RCC 7860 (cell line): ENCODE measurements at regions not wholly inside any gene's neighbourhood (a gene's known extent, or its start where the extent isn't known, plus 50 kb on each side); places are given as distances from the start of the nearest gene placed in this dataset.
"Not testable (repeated sequence)": the region's sequence is repeated elsewhere in the genome, so short reads cannot be mapped to it uniquely, and the experiment has no call there.

Experiments used
- DNase-seq: peaks from one replicate; pipeline ENCODE4 v3.0.0-alpha.2; 2015; ENCODE audit warnings: low spot score
- FAIRE-seq: peaks from 2 replicates; lab custom pipeline; 2012; peaks lifted over from hg19 to GRCh38; lab: Jason Lieb, UNC

GRCh38 chr16:88128556-88128955 lies 177.3 kb downstream of the BANP start:
- DNase-seq (no peak), FAIRE-seq (no peak)

- not testable (repeated sequence) for FAIRE-seq, DNase-seq
Observed at GRCh38 chr16:88129133-88129532, 177.9 kb downstream of the BANP start.

- FAIRE-seq = no peak
- no peak for DNase-seq
Observed at GRCh38 chr16:88130016-88130415, 178.8 kb downstream of the BANP start.

GRCh38 chr16:88130681-88131080 lies 179.4 kb downstream of the BANP start:
- no peak for FAIRE-seq
- no peak for DNase-seq

- DNase-seq (no peak), FAIRE-seq (no peak)
Observed at GRCh38 chr16:88131256-88131655, 180.0 kb downstream of the BANP start.

GRCh38 chr16:88131966-88132365 lies 180.7 kb downstream of the BANP start:
- DNase-seq = no peak
- FAIRE-seq = no peak

GRCh38 chr16:88132836-88133506 lies 181.7 kb downstream of the BANP start:
- no peak for DNase-seq
- no peak for FAIRE-seq

GRCh38 chr16:88133507-88133843 lies 182.2 kb downstream of the BANP start:
- FAIRE-seq (peak; percentile 73), DNase-seq (no peak)

GRCh38 chr16:88134172-88134898 lies 183.1 kb downstream of the BANP start:
- not testable (repeated sequence) for DNase-seq, FAIRE-seq

- DNase-seq, FAIRE-seq: not testable (repeated sequence)
Observed at GRCh38 chr16:88134899-88135682, 183.9 kb downstream of the BANP start.

- FAIRE-seq, DNase-seq: not testable (repeated sequence)
Observed at GRCh38 chr16:88136211-88136713, 185.0 kb downstream of the BANP start.

- not testable (repeated sequence) for DNase-seq, FAIRE-seq
Observed at GRCh38 chr16:88136939-88137338, 185.7 kb downstream of the BANP start.

- not testable (repeated sequence) for DNase-seq, FAIRE-seq
Observed at GRCh38 chr16:88139141-88139540, 187.9 kb downstream of the BANP start.

GRCh38 chr16:88140195-88140594 lies 189.0 kb downstream of the BANP start:
- not testable (repeated sequence) for FAIRE-seq, DNase-seq

GRCh38 chr16:88141580-88141979 lies 190.3 kb downstream of the BANP start:
- FAIRE-seq (no peak), DNase-seq (no peak)

GRCh38 chr16:88142056-88142935 lies 191.1 kb downstream of the BANP start:
- not testable (repeated sequence) for DNase-seq, FAIRE-seq

GRCh38 chr16:88143122-88144027 lies 192.1 kb downstream of the BANP start:
- DNase-seq, FAIRE-seq: not testable (repeated sequence)

GRCh38 chr16:88144028-88144511 lies 192.8 kb downstream of the BANP start:
- DNase-seq (no peak), FAIRE-seq (no peak)

- DNase-seq, FAIRE-seq: not testable (repeated sequence)
Observed at GRCh38 chr16:88145376-88145775, 194.1 kb downstream of the BANP start.
